Globus pallidus (tissue), 1 donor: ENCODE measurements at regions not wholly inside any gene's neighbourhood (a gene's known extent, or its start where the extent isn't known, plus 50 kb on each side); places are given as distances from the start of the nearest gene placed in this dataset.
A peak's percentile ranks its signal among the peaks of the same experiment; 100 is the strongest.
"Not testable (repeated sequence)": the region's sequence is repeated elsewhere in the genome, so short reads cannot be mapped to it uniquely, and the experiment has no call there.

Experiments
- DNase-seq: peaks from one replicate; pipeline ENCODE4 v3.0.0-alpha.2; 2015; ENCODE audit warnings: low spot score

DNA sequence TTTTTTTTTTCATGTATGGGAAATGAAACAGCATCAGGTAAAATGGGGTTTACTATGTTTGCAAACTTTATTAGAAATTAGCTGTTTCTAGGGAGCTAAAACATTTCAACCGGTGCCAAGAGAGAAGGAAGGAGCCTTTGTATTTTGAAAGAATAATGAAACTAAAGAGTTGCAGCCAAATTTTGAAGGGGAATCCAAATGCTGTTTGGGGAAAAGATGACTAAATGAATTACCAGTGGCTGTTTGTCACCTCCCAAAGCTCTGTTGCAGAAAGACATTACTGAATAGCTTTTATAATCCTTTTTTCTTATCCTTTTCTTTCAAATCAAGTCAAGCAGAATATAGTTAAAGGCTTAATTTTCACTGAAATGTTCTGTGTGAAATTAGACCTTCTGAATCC, 591.3 kb upstream of the ADGRL2 start:
- peak; percentile 17 for DNase-seq

DNA sequence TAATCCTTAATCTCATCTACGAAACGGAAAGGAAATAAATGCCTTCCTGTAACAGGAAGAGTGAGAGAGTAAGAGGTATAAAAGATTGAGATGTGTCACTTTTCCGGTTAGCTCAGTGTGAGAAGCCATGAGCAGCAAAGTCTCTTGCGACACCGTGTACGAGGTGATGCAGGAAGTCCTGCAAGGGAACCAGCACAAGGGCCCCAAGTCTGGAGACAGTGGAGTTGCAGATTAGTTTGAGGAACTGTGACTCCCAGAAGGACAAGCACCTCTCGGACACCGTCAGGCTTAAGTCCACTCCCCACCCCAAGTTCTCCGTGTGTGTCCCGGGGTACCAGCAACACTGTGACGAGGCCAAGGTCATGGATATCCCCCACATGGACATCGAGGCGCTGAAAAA, 592.3 kb upstream of the ADGRL2 start:
- no peak for DNase-seq

DNA sequence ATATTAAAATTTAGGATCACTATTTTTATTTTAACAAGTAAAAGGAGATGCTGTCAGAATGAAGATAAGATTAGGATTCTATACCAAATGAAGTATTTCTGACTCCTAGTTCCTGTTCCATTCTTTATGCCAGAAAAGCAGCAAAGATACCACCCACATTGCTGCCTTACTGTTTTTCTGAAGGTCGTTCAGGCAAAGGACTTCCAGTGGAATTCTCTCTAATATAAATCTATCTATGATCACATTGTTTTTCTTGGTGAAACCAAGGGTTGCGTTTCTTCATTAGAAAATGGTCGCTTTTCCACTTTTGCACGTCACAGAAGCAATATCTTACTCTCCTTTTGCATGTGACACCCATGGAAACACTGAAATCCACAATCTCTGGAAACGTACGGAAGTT, 594.8 kb upstream of the ADGRL2 start:
- no peak for DNase-seq

DNA sequence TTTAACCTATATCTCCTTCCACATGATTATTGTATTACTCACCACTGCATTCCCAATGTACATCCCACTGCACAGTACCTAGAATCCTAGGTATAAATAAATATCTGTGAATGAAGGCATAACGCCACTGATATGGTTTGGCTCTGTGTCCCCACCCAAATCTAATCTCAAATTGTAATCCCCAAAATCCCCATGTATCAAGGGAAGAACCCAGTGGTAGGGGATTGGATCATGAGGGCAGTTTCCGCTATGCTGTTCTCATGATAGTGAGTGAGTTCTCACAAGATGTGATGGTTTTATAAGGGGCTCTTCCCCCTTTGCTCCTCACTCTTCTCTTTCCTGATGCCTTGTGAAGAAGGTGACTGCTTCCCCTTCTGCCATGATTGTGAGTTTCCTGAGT, 599.0 kb upstream of the ADGRL2 start:
- no peak for DNase-seq

DNA sequence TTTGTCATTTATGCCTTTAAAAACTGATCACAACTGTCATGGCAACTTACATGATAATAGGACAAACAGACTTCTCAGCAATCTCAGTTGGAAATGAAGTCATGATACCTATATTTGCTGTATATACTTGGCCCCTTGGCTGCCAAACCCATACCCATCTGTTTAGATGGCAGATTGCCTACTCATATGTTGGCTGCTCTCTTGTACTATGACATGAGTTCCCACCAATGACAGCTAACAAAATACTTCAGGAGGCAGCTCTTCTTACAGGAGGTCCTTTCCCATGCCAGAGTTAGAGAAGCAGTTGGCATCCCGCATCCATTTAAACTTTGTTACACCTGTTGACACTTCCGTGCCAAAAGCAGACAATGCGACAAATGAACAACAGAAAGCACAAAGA, 603.1 kb upstream of the ADGRL2 start:
- DNase-seq: no peak

DNA sequence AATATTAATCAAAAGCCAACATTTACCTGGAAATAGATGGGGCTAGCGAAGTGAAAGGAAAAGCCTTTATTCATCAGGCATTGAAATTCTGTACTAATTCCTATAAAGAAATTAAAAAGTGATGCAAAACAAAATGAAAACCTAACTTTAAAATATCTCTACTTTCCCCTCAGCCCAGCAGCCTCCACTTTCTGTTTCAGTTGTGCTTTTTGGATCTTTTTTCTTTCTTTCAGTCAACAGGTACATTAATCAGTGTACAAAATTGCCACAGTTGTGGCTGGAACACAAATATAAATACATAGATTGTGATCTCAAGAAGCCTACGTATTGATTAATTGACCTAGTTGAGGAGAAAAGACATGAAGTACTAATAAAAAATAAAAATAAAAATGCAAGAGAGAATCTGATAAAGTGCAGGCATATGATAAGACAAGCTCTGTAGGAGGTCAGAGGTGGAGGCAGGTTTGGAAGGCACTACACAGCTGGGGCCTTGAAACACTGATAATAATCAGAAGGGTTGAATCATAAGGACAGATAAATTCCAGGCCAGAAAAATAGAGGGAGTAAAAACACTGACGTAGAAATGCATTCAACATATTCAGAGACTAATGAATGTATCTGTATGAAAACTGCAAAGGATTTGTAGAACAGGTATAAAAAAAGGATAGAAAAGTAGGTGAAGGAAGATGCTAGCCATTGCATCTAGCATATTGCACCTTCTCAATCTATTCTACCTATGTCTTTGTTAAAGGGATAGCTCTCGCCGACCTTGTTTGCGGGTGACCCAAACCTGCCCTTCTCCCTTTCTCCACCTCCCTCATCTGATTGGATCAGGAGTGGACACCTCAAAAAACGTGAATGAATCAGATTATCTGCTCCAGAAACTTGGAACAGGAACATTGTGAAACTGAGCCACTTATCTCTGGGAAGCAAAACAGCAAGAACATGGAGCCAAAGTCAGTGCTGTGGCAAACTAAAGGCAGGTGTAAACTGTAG, 607.8 kb upstream of the ADGRL2 start:
- no peak for DNase-seq

DNA sequence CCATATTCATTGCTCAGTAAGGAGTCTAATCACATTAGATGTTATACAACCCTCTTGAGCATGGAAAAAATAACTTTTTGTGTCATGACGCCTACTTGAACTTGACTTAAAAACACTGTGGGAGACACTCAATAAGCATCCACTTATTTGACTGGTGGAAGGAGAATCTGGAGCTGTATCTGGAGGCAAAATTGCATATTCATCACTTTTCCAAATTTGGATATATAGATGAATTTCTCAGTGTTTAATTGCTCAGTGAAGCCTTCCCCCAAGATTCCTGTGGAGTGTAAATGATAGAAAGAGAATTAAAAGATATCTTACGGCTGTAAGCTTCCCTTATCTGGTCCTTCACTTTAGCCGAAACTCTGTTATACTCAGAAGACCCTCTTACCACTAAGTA, 610.7 kb upstream of the ADGRL2 start:
- DNase-seq: no peak

DNA sequence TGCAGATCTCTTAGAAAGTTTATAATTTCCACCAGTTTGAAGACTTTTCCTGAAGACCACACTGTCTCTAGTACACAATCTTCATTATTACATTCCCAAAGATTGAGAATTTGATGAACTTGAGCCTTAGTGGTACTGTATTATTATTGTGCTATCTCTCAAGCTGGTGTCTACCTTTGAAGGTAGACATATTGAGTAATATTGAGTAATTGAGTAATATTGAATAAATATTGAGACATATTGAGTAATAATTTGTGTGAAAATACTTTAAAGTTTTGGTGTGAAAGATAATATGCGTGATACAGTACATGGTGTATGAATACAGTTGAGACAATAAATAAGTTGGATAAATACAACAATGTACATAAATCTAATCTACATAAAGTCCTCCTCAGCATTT, 613.1 kb upstream of the ADGRL2 start:
- no peak for DNase-seq

DNA sequence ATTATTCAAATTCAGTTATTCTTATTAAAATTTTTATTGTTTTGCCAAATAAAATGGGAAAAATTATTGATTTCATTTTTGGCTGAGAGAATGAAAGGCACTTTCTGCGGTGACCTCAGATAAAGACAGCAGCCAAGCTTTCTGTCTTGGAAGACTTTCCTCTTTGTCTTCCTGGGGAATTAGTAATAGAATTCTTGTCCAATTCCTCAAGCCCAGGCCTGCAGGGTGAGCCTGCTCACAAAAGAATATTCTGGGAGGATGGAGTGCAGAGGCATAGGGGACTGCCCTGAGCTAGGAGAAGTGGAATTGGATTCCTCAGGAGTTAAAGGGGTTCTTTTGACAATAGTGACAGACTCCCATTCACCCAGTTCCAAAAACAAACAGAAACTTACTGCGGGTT, 614.5 kb upstream of the ADGRL2 start:
- no peak for DNase-seq

DNA sequence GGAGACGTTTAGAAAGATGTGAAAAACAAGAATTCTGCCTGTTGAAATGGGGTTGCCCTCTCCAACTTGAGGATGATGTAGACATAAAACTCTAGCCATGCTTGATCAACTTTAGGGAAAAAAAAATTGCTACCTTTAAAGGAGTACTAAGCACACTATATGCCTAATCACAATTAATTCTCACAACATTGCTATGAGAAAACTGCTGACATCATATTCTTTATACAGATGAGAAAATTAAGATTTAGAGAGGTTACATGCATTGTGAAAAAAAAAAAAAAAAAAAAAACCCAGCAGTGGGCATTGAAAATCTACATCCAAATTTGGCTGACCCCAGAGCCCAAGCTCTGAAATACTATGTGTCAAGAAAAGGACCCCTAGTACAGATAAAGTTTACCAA, 617.2 kb upstream of the ADGRL2 start:
- no peak for DNase-seq

DNA sequence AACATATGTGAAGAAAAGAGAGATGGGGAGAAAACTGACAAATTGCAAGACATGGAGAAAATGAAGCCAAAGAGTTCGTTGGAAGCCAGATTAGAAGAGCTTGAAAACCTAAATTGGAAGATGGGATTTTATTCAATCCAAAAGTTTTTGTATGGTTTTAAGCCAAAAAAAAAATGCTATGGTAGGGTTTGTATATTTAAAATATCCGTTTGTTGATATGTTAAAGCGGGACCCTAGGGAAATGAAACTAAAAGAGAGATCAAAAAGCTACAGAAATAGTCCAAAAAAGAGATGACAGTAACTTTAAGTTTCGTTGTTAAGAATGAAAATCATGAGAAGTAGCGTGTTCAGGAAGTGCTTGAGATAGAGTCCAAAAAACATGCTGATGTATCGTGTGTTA, 617.7 kb upstream of the ADGRL2 start:
- DNase-seq: no peak

DNA sequence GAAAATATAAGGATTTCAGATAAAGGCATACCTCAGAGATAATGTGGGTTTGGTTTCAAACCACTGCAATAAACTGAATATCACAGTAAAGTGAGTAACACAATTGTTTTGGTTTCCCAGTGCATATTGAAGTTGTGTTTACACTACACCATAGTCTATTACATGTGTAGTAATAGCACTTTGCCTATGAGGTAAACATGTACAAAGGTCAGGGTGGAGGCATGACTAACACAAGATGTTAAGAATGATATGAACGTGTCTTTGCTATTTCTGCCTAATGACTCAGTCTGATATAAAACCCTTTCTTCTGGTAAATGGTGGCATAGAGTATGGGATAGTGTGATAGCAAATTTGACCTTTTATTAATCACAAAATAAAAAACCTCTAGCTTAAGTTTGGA, 621.5 kb upstream of the ADGRL2 start:
- DNase-seq: no peak

DNA sequence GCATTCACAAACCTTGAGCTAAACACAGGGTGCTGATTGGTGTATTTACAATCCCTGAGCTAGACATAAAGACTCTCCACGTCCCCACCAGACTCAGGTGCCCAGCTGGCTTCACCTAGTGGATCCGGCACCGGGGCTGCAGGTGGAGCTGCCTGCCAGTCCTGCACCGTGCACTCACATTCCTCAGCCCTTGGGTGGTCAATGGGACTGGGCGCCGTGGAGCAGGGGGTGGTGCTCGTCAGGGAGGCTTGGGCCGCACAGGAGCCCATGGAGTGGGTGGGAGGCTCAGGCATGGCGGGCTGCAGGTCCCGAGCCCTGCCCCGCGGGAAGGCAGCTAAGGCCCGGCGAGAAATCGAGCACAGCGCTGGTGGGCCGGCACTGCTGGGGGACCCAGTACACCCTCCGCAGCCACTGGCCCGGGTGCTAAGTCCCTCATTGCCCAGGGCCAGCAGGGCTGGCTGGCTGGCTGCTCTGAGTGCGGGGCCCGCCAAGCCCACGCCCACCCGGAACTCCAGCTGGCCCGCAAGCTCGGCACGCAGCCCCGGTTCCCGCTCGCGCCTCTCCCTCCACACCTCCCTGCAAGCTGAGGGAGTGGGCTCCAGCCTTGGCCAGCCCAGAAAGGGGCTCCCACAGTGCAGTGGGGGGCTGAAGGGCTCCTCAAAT, 622.2 kb upstream of the ADGRL2 start:
- DNase-seq: not testable (repeated sequence)

DNA sequence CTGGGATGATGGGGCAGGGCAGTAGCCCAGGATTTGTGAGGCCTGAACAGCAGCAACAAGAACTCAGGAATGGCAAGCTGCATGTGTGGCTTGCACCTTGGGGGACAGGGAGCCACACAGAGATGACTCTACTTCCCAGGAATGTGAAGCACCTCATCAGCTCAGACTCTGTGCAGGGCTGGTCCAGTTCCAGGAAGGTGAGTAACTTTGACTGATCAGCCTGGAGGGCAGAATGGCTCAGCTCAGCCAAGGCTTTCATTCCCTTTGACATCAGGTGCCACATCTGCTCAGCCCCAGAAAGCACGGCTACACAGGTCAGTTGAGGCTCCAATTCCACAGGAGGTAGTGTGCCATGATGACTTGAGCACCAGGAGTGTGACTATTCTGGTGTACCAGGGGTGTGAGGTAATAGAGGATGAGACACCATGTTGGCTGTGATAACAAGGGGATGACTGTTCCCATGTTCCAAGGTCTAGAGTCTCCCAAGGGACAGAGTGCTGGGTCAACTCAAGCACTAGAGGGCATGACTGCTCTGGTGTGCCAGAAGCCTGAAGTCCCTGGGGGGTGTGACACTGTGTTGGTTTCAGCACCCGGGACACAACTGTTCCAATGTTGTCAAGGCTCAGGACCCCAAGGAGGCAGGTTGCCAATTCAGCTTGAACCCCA, 625.8 kb upstream of the ADGRL2 start:
- no peak for DNase-seq

DNA sequence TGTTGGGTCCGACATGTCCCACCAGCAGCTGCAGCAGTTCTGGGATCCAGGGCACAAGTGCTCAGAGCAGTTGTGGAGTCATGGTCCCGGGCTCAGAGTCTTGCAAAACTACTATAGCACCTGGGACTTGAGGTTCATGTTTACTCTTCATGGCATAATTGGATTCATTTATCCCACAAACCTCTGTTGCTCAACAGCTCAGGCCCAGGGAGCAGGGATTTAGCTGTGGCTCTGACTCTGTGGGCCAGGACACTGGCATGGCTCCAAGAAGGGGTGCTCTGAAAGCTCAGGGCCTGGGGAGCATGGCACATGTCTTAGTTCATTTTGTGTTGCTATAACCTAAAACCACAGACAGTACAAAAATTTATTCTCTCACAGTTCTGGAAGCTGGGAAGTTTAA, 626.7 kb upstream of the ADGRL2 start:
- DNase-seq: no peak

DNA sequence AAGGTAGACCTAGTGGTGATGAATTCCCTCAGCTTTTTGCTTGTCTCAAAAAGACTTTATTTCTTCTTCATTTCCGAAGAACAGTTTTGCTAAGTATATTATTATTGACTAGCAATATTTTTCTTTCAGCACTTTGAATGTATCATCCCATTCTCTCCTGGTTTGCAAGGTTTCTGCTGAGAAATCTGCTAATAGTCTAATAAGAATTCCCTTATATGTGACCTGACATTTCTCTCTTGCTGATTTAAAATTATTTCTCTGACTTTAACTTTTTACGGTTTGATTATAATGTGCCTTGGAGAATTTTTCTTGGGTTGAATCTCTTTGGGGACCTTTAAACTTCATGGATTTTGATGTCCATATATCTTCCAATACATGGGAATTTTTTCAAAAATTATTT, 628.3 kb upstream of the ADGRL2 start:
- no peak for DNase-seq

DNA sequence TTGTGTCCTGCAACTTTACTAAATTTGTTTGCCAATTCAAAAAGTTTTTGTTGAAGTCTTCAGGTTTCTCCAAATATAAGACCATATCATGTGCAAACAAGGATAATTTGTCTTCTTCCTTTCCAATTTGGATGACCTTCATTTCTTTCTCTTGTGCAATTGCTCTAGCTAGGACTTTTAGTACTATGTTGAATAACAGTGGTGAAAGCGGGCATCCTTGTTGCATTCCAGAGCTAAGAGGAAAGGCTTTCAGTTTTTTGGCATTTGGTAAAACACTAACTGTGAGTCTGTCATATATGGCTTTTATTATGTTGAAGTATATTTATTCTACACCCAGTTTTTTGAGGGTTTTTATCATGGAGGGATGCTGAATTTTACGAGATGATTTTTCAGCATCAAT, 630.0 kb upstream of the ADGRL2 start:
- no peak for DNase-seq

DNA sequence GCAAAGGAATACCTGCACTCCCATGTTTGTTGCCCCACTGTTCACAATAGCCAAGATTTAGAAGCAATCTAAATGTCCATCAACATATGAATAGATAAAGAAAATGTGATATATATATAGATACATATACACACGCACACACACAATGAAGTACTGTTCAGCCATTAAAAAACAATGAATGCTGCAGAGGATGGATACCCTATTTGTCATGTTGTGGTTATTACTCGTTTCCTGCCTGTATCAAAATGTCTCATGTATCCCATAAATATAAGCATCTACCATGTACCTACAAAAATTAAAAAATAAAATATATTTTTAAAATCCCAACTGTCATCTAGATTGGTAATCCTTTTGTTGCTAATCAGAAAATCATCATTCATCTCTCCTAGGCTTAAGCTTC, 634.8 kb upstream of the ADGRL2 start:
- no peak for DNase-seq

DNA sequence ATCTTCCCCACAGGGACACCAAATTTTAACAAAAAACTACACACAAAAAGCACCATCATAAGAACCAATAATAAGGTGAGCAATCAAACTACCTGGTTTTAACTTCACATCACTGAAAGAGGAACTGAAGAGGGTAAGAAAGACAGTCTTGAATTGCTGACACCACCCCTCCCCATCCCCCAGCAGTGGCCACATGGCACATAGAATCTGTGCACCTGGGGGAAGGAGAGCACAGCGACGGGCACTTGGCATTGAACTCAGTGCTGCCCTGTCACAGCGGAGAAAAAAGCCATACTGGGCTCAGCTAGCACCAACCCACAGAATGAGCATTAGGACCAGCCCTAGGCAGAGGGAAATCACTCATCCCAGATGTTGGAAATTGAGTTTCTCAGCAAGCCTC, 640.0 kb upstream of the ADGRL2 start:
- no peak for DNase-seq

DNA sequence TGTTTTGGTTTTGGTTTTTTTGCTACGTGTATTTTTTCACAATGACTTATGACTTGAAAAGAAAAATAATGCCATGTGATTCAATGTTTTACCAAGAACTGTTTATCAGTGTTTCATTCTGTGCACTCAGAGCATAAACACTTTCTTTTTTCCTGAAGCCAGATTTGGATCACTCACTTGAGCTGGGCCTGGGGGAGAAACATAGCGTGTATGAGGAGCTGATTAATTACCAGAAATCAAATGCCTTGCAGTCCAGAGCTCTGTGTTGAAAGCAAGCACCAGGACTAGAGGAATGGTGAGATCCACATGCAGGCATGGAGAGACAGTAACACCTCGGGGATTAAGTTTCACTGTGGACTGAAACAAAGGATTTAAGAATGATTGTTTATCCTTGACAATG, 642.1 kb upstream of the ADGRL2 start:
- no peak for DNase-seq

DNA sequence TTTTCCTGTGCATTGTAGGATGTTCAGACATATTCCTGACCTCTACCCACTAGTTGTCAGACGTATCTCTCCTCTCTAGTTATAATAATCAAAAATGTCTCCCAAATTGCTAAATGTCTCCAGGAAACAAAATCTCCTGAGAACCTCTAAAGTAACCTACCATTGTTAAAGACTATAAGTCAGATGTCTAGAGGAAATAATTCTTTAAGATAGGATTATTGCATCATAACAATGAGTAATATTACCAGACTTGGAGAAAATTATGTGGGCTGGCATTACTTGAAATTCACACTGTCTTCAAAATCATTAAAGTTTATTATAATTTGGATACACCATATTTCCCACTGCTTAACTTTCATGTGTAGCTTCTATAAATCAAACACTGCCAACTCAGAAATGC, 643.0 kb upstream of the ADGRL2 start:
- no peak for DNase-seq

DNA sequence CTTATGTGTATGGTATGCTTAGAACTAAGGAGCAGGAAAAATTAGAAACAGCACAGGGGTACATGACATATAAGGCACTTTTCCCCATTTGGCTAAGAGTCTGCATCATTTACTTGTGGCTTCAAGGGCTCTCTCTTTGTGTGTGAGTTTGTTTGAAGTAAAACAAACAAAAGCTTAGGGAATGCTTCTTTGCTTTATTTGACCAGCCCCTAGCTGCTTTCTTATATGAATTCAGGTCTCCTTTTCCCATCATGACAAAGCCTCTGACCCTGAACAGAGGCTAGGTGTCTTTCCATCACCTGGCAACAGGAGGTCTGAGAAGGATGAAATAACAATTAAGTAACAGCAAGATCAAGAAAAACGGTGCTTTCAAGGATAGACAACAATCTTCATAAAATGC, 643.8 kb upstream of the ADGRL2 start:
- DNase-seq: no peak

DNA sequence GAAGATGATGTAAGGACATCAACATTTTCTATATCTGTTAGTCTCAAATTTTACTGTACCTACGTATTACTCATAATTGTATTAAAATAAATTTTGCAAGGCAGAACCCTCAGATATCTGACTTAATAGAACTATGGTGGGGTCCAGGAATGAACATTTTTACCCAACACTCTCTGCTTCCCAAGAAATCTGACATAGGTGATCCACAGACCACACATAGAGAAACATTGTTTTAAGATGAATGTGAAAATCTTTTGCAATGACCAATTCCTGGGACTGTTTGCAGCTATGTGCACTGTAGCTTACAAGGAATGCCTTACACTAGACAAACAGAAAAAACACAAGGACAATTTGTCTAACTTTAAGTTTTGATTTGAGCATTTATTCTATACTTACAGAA, 645.6 kb upstream of the ADGRL2 start:
- DNase-seq: no peak
